ENCODE measurements at regions not wholly inside any gene's neighbourhood (a gene's known extent, or its start where the extent isn't known, plus 50 kb on each side); places are given as distances from the start of the nearest gene placed in this dataset.

- no peaks in the 10 kb centered on the region for H3K4me1 ChIP-seq (ENCODE audit: control insufficient read depth in 2 of 2, insufficient read depth in 1 of 2, low read depth in 1 of 2, low read length in 2 of 2)
- no peak overlapping the region for H2BK12ac ChIP-seq (ENCODE audit: low read length)
- no peak overlapping the region for H3K4me2 ChIP-seq (ENCODE audit: insufficient read depth, low read length, poor library complexity, severe bottlenecking)
- no peaks in the 10 kb centered on the region for H3K36me3 ChIP-seq (replicated peaks in 1 of 2; ENCODE audit: control insufficient read depth in 2 of 2, insufficient read depth in 2 of 2, low read length in 2 of 2)
- H3K27ac ChIP-seq (replicated peaks; ENCODE audit: low read length), result no peak overlapping the region
- H3K18ac ChIP-seq (ENCODE audit: low read length), result no peak overlapping the region
- H2BK5ac ChIP-seq (ENCODE audit: low read length), result no peak overlapping the region
- H4K91ac ChIP-seq (ENCODE audit: low read depth, low read length, poor library complexity), result no peak overlapping the region
- no peaks in the 10 kb centered on the region for H3K27me3 ChIP-seq (ENCODE audit: control insufficient read depth in 3 of 3, insufficient read depth in 3 of 3, low read depth in 1 of 3, low read length in 3 of 3)
- no peak overlapping the region for H2AK5ac ChIP-seq (ENCODE audit: low read depth, low read length)
- no peak overlapping the region for H3K4ac ChIP-seq (ENCODE audit: low read length)
- no peaks in the 10 kb centered on the region for H3K79me1 ChIP-seq (ENCODE audit: low read depth, low read length)
- no peak overlapping the region for H3K23ac ChIP-seq (ENCODE audit: low read depth, low read length, poor library complexity)
- no peak overlapping the region for H4K8ac ChIP-seq (ENCODE audit: low read depth, low read length)
- DNase-seq (ENCODE audit: low spot score), result no peak
- no peak overlapping the region for H2BK15ac ChIP-seq (ENCODE audit: low read length)
- peaks cover 0 to 1% of the 10 kb centered on the region in 2 donors for H3K9me3 ChIP-seq (replicated peaks in 1 of 2; ENCODE audit: control insufficient read depth in 2 of 2, insufficient read depth in 1 of 2, low read depth in 1 of 2, low read length in 2 of 2)
- H3K4me3 ChIP-seq (ENCODE audit: low read length in 2 of 2), result no peak overlapping the region
- no peak overlapping the region for H2BK120ac ChIP-seq (ENCODE audit: low read depth, low read length)
- H3K14ac ChIP-seq (ENCODE audit: low read length), result no peak overlapping the region
- WGBS, 2 donors (ENCODE audit: extremely low coverage in 2 of 2, insufficient read length in 2 of 2, insufficient replicate concordance in 1 of 2), result no CpG with 5 or more reads among the region's 4 CpGs
- H3K9ac ChIP-seq (ENCODE audit: low read depth, low read length, poor library complexity), result no peak overlapping the region
- H2AFZ ChIP-seq (ENCODE audit: low read length), result no peak overlapping the region
Measured at GRCh38 chr2:228446734-228447133, 265.2 kb upstream of the SPHKAP start.

DNA sequence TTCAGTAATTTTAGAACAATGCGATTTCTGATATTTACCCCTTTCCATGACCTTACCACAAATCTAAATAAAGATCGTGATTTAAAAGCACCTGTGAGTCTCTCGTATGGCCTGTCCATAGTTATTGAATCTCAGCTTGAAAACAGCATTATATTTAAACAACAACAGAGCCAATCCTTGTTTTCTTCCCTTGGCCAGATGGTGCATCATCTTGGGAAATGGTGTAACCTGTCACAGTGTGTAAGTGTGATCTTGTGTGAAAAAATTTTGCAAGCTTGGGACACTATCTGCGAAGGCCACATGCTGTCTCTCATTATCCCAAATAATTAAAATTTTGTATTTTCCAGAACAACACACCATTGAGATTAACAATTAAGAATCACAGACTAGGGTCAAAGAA lies 262.7 kb upstream of the SPHKAP start:
- H3K14ac ChIP-seq (ENCODE audit: low read length), result no peak overlapping the region
- no peak overlapping the region for H4K91ac ChIP-seq (ENCODE audit: low read depth, low read length, poor library complexity)
- no peak overlapping the region for H3K23ac ChIP-seq (ENCODE audit: low read depth, low read length, poor library complexity)
- WGBS, 2 donors (ENCODE audit: extremely low coverage in 2 of 2, insufficient read length in 2 of 2, insufficient replicate concordance in 1 of 2), result no CpG with 5 or more reads among the region's 4 CpGs
- H2AFZ ChIP-seq (ENCODE audit: low read length), result no peak overlapping the region
- no peaks in the 10 kb centered on the region for H3K36me3 ChIP-seq (replicated peaks in 1 of 2; ENCODE audit: control insufficient read depth in 2 of 2, insufficient read depth in 2 of 2, low read length in 2 of 2)
- H2BK120ac ChIP-seq (ENCODE audit: low read depth, low read length), result no peak overlapping the region
- H3K79me1 ChIP-seq (ENCODE audit: low read depth, low read length), result no peaks in the 10 kb centered on the region
- H3K4me1 ChIP-seq (ENCODE audit: control insufficient read depth in 2 of 2, insufficient read depth in 1 of 2, low read depth in 1 of 2, low read length in 2 of 2), result no peaks in the 10 kb centered on the region
- no peak overlapping the region for H2BK15ac ChIP-seq (ENCODE audit: low read length)
- H3K27ac ChIP-seq (replicated peaks; ENCODE audit: low read length), result no peak overlapping the region
- no peaks in the 10 kb centered on the region for H3K27me3 ChIP-seq (ENCODE audit: control insufficient read depth in 3 of 3, insufficient read depth in 3 of 3, low read depth in 1 of 3, low read length in 3 of 3)
- H3K4me3 ChIP-seq (ENCODE audit: low read length in 2 of 2), result no peak overlapping the region
- H3K9me3 ChIP-seq (replicated peaks in 1 of 2; ENCODE audit: control insufficient read depth in 2 of 2, insufficient read depth in 1 of 2, low read depth in 1 of 2, low read length in 2 of 2), result peaks cover 0 to 1% of the 10 kb centered on the region in 2 donors
- H4K8ac ChIP-seq (ENCODE audit: low read depth, low read length), result no peak overlapping the region
- no peak overlapping the region for H2BK12ac ChIP-seq (ENCODE audit: low read length)
- no peak overlapping the region for H3K4me2 ChIP-seq (ENCODE audit: insufficient read depth, low read length, poor library complexity, severe bottlenecking)
- no peak overlapping the region for H2BK5ac ChIP-seq (ENCODE audit: low read length)
- DNase-seq (ENCODE audit: low spot score), result no peak
- no peak overlapping the region for H3K18ac ChIP-seq (ENCODE audit: low read length)
- H2AK5ac ChIP-seq (ENCODE audit: low read depth, low read length), result no peak overlapping the region
- H3K9ac ChIP-seq (ENCODE audit: low read depth, low read length, poor library complexity), result no peak overlapping the region
- H3K4ac ChIP-seq (ENCODE audit: low read length), result no peak overlapping the region

GRCh38 chr2:228433721-228434120 lies 252.2 kb upstream of the SPHKAP start:
- Histone ChIP-seq H2AK5ac (ENCODE audit: low read depth, low read length) (no peak overlapping the region), H3K4me1 (ENCODE audit: control insufficient read depth in 2 of 2, insufficient read depth in 1 of 2, low read depth in 1 of 2, low read length in 2 of 2) (no peaks in the 10 kb centered on the region), H3K79me1 (ENCODE audit: low read depth, low read length) (no peaks in the 10 kb centered on the region), H4K8ac (ENCODE audit: low read depth, low read length) (no peak overlapping the region), H3K23ac (ENCODE audit: low read depth, low read length, poor library complexity) (no peak overlapping the region), H3K9me3 (replicated peaks in 1 of 2; ENCODE audit: control insufficient read depth in 2 of 2, insufficient read depth in 1 of 2, low read depth in 1 of 2, low read length in 2 of 2) (no peaks in the 10 kb centered on the region), H2BK5ac (ENCODE audit: low read length) (no peak overlapping the region), H3K27me3 (ENCODE audit: control insufficient read depth in 3 of 3, insufficient read depth in 3 of 3, low read depth in 1 of 3, low read length in 3 of 3) (no peaks in the 10 kb centered on the region), H3K18ac (ENCODE audit: low read length) (no peak overlapping the region), H3K14ac (ENCODE audit: low read length) (no peak overlapping the region), H3K4me3 (ENCODE audit: low read length in 2 of 2) (no peak overlapping the region), H2BK12ac (ENCODE audit: low read length) (no peak overlapping the region), H3K4ac (ENCODE audit: low read length) (no peak overlapping the region), H3K4me2 (ENCODE audit: insufficient read depth, low read length, poor library complexity, severe bottlenecking) (no peak overlapping the region), H2AFZ (ENCODE audit: low read length) (no peak overlapping the region), H3K36me3 (replicated peaks in 1 of 2; ENCODE audit: control insufficient read depth in 2 of 2, insufficient read depth in 2 of 2, low read length in 2 of 2) (no peaks in the 10 kb centered on the region), H3K27ac (replicated peaks; ENCODE audit: low read length) (no peak overlapping the region), H4K91ac (ENCODE audit: low read depth, low read length, poor library complexity) (no peak overlapping the region), H3K9ac (ENCODE audit: low read depth, low read length, poor library complexity) (no peak overlapping the region), H2BK120ac (ENCODE audit: low read depth, low read length) (no peak overlapping the region), H2BK15ac (ENCODE audit: low read length) (no peak overlapping the region)
- no peak for DNase-seq (ENCODE audit: low spot score)

GRCh38 chr2:228432116-228432515 lies 250.6 kb upstream of the SPHKAP start:
- no peak overlapping the region for H3K27ac ChIP-seq (replicated peaks; ENCODE audit: low read length)
- H3K9me3 ChIP-seq (replicated peaks in 1 of 2; ENCODE audit: control insufficient read depth in 2 of 2, insufficient read depth in 1 of 2, low read depth in 1 of 2, low read length in 2 of 2), result peaks cover 0 to 1% of the 10 kb centered on the region in 2 donors
- WGBS, 2 donors (ENCODE audit: extremely low coverage in 2 of 2, insufficient read length in 2 of 2, insufficient replicate concordance in 1 of 2), result no CpG with 5 or more reads among the region's 4 CpGs
- no peaks in the 10 kb centered on the region for H3K79me1 ChIP-seq (ENCODE audit: low read depth, low read length)
- H4K91ac ChIP-seq (ENCODE audit: low read depth, low read length, poor library complexity), result no peak overlapping the region
- no peak overlapping the region for H2BK15ac ChIP-seq (ENCODE audit: low read length)
- H3K9ac ChIP-seq (ENCODE audit: low read depth, low read length, poor library complexity), result no peak overlapping the region
- no peak overlapping the region for H2BK12ac ChIP-seq (ENCODE audit: low read length)
- no peaks in the 10 kb centered on the region for H3K36me3 ChIP-seq (replicated peaks in 1 of 2; ENCODE audit: control insufficient read depth in 2 of 2, insufficient read depth in 2 of 2, low read length in 2 of 2)
- H3K4me2 ChIP-seq (ENCODE audit: insufficient read depth, low read length, poor library complexity, severe bottlenecking), result no peak overlapping the region
- H3K4ac ChIP-seq (ENCODE audit: low read length), result no peak overlapping the region
- no peak overlapping the region for H4K8ac ChIP-seq (ENCODE audit: low read depth, low read length)
- no peak overlapping the region for H2AK5ac ChIP-seq (ENCODE audit: low read depth, low read length)
- H3K4me3 ChIP-seq (ENCODE audit: low read length in 2 of 2), result no peak overlapping the region
- H2BK5ac ChIP-seq (ENCODE audit: low read length), result no peak overlapping the region
- no peak overlapping the region for H2AFZ ChIP-seq (ENCODE audit: low read length)
- H3K27me3 ChIP-seq (ENCODE audit: control insufficient read depth in 3 of 3, insufficient read depth in 3 of 3, low read depth in 1 of 3, low read length in 3 of 3), result no peaks in the 10 kb centered on the region
- no peak overlapping the region for H3K18ac ChIP-seq (ENCODE audit: low read length)
- no peak overlapping the region for H3K23ac ChIP-seq (ENCODE audit: low read depth, low read length, poor library complexity)
- DNase-seq (ENCODE audit: low spot score), result no peak
- no peak overlapping the region for H2BK120ac ChIP-seq (ENCODE audit: low read depth, low read length)
- no peaks in the 10 kb centered on the region for H3K4me1 ChIP-seq (ENCODE audit: control insufficient read depth in 2 of 2, insufficient read depth in 1 of 2, low read depth in 1 of 2, low read length in 2 of 2)
- H3K14ac ChIP-seq (ENCODE audit: low read length), result no peak overlapping the region

Measured in neuronal stem cell (in vitro differentiated cells).